MM.1S (cell line): ENCODE measurements at regions not wholly inside any gene's neighbourhood (a gene's known extent, or its start where the extent isn't known, plus 50 kb on each side); places are given as distances from the start of the nearest gene placed in this dataset.

ENCODE experiments used
- EZH2 ChIP-seq: fragments of 300-600 bp; sonication (generic); optimal IDR thresholded peaks from 2 replicates; pipeline ENCODE3; 2017; ENCODE audit warnings: low read depth, mild to moderate bottlenecking, antibody characterized with exemption, low read length, mixed read lengths
- EZH2phosphoT487 ChIP-seq: fragments of 300-600 bp; sonication (generic); IDR thresholded peaks from 2 replicates; pipeline ENCODE4 v1.6.1; 2018; ENCODE audit warnings: antibody characterized with exemption, low read length
- TF ChIP-seq, protein P1 (sequence below): fragments of 300-600 bp; sonication (generic); IDR thresholded peaks from 2 replicates; pipeline ENCODE4 v1.5.1; 2016; ENCODE audit warnings: antibody characterized with exemption, low read length, mixed read lengths

DNA sequence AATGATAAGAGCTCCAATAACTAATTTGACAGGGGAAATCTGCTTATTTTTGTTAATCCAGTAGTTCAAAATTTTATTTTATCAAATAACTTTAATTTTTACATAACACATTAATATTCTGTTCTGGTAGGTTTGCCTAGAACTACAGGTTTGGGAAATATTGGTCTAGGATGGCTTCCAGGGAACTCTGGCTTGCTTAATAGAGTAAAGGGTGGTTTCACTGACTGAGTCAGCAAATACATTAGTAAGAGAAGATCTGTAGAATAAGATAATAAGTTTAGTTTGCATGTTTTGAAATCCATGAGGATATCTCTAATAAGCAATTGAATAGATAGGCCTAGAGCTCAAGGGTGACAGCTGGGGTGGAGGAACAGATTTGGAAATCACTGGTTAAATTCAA lies 500.7 kb downstream of the ZNF674 start:
- no peak for TF ChIP-seq EZH2phosphoT487
- TF ChIP-seq, protein P1, sequence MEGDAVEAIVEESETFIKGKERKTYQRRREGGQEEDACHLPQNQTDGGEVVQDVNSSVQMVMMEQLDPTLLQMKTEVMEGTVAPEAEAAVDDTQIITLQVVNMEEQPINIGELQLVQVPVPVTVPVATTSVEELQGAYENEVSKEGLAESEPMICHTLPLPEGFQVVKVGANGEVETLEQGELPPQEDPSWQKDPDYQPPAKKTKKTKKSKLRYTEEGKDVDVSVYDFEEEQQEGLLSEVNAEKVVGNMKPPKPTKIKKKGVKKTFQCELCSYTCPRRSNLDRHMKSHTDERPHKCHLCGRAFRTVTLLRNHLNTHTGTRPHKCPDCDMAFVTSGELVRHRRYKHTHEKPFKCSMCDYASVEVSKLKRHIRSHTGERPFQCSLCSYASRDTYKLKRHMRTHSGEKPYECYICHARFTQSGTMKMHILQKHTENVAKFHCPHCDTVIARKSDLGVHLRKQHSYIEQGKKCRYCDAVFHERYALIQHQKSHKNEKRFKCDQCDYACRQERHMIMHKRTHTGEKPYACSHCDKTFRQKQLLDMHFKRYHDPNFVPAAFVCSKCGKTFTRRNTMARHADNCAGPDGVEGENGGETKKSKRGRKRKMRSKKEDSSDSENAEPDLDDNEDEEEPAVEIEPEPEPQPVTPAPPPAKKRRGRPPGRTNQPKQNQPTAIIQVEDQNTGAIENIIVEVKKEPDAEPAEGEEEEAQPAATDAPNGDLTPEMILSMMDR, result no peak
- TF ChIP-seq EZH2, result no peak
